Stomach (tissue), 8 donors: ENCODE measurements at regions not wholly inside any gene's neighbourhood (a gene's known extent, or its start where the extent isn't known, plus 50 kb on each side); places are given as distances from the start of the nearest gene placed in this dataset.

ENCODE experiments used
- DNase-seq, 2 donors: peaks; one replicate each; pipeline versions ENCODE4 v3.0.0 to v3.0.0-alpha.2; 2013 to 2019
- H3K27ac ChIP-seq, 5 donors: fragments of 200-600 bp in 4 of 5; sonication (generic) in 4 of 5; one replicate each; pipeline ENCODE4 v1.5.1; 2013 to 2019; ENCODE audit warnings: mild to moderate bottlenecking in 1 of 5, moderate library complexity in 1 of 5
- H3K27me3 ChIP-seq, 3 donors: fragments of 200-600 bp; sonication (generic); one replicate each; pipeline ENCODE4 v1.5.1; 2017 to 2019; ENCODE audit warnings: mixed run types in 1 of 3
- H3K36me3 ChIP-seq, 4 donors: fragments of 200-600 bp; sonication (generic); 1 replicate in 3 of 4; 2 replicates in 1 of 4; pipeline ENCODE4 v1.5.1; 2016 to 2019
- H3K4me1 ChIP-seq, 4 donors: fragments of 200-600 bp; sonication (generic); one replicate each; pipeline ENCODE4 v1.5.1; 2016 to 2019
- H3K4me3 ChIP-seq, 4 donors: fragments of 200-600 bp; sonication (generic) in 3 of 4; one replicate each; pipeline ENCODE4 v1.5.1; 2016 to 2019; ENCODE audit warnings: mild to moderate bottlenecking in 1 of 4
- H3K9me3 ChIP-seq, 4 donors: fragments of 200-600 bp; sonication (generic); one replicate each; pipeline ENCODE4 v1.5.1; 2016 to 2019
- CTCF ChIP-seq, 7 experiments: fragments of 450-650 bp in 4 of 7; fragments of 200-600 bp in 3 of 7; sonication (generic) in 3 of 7; IDR thresholded peaks; one replicate each; pipeline ENCODE4 v1.5.1; 2016 to 2019; ENCODE audit warnings: antibody characterized with exemption in 7 of 7, control low read depth in 2 of 7, mild to moderate bottlenecking in 1 of 7
- EP300 ChIP-seq: sonication (generic); formaldehyde crosslinking; IDR thresholded peaks from one replicate; pipeline ENCODE4 v1.6.1; 2017; ENCODE audit warnings: antibody characterized with exemption
- POLR2A ChIP-seq, 4 donors: fragments of 450-650 bp; IDR thresholded peaks; one replicate each; pipeline ENCODE4 v1.6.1; 2016; ENCODE audit warnings: antibody characterized with exemption in 4 of 4, control low read depth in 2 of 4, mild to moderate bottlenecking in 1 of 4, moderate library complexity in 1 of 4
- POLR2AphosphoS5 ChIP-seq, 3 donors: sonication (generic); formaldehyde crosslinking; IDR thresholded peaks; one replicate each; pipeline ENCODE4 v1.6.1; 2016; ENCODE audit warnings: antibody characterized with exemption in 3 of 3
- WGBS, 5 donors: extraction: QIAGEN DNeasy Blood & Tissue Kit in 3 of 5; methylation state at CpG; one replicate each; pipeline versions ENCODE4 v1.1.5 to v1.1.7; 2013 to 2018; 5-methylcytosine and 5-hydroxymethylcytosine counted together
- intact Hi-C: fragments of 100-400 bp; cut with DNase I; formaldehyde crosslinking; loops from one replicate; pipeline ENCODE4 v1.15.1; 2023; ENCODE audit warnings: low total_unique reads
- donor health status: healthy with polysubstance abuse.
- donor health status: Bipolar disorder and iron deficiency.
- donor health status: healthy.

GRCh38 chr7:133139801-133140200, 57.9 kb upstream of the CHCHD3 start:
- intact Hi-C loops, result no loop called here
- no peak for TF ChIP-seq POLR2AphosphoS5 (IDR thresholded peaks at IDR 0.05)
- TF ChIP-seq POLR2A (IDR thresholded peaks at IDR 0.05), result no peak
- TF ChIP-seq CTCF (IDR thresholded peaks at IDR 0.05), result no peak
- no peak for TF ChIP-seq EP300
- Histone ChIP-seq H3K4me3 (no peak overlapping the region), H3K4me1 (no peaks in the 10 kb centered on the region), H3K27ac (no peak overlapping the region), H3K27me3 (peaks cover 0 to 7% (median 0%) of the 10 kb centered on the region in 3 donors), H3K36me3 (no peaks in the 10 kb centered on the region), H3K9me3 (no peaks in the 10 kb centered on the region)
- no peak for DNase-seq
- 42 to 67% (median 56%) methylated on average over 4 of the region's 4 CpGs for WGBS, 5 donors

- TF ChIP-seq POLR2A (IDR thresholded peaks at IDR 0.05) (no peak), EP300 (no peak), POLR2AphosphoS5 (IDR thresholded peaks at IDR 0.05) (no peak), CTCF (IDR thresholded peaks at IDR 0.05) (no peak)
- no peak for DNase-seq
- no peaks in the 10 kb centered on the region for H3K4me1 ChIP-seq
- H3K36me3 ChIP-seq, result no peaks in the 10 kb centered on the region
- intact Hi-C loops, result no loop called here
- H3K27ac ChIP-seq, result no peak overlapping the region
- no peak overlapping the region for H3K4me3 ChIP-seq
- 76 to 83% (median 82%) methylated on average over 8 of the region's 8 CpGs for WGBS, 5 donors
- peaks cover 0 to 7% (median 0%) of the 10 kb centered on the region in 3 donors for H3K27me3 ChIP-seq
- no peaks in the 10 kb centered on the region for H3K9me3 ChIP-seq
These were observed 59.2 kb upstream of the CHCHD3 start for GRCh38 chr7:133140994-133141595.

- no peaks in the 10 kb centered on the region for H3K9me3 ChIP-seq
- no peak overlapping the region for H3K4me3 ChIP-seq
These were observed 68.9 kb upstream of the CHCHD3 start for GRCh38 chr7:133150760-133151159.

GRCh38 chr7:133152875-133153274, 71.0 kb upstream of the CHCHD3 start:
- 57 to 73% (median 68%) methylated on average over 1 of the region's 1 CpG for WGBS, 5 donors
- Histone ChIP-seq H3K27me3 (no peaks in the 10 kb centered on the region), H3K4me3 (no peak overlapping the region)

More at GRCh38 chr7:133150760-133151159, 68.9 kb upstream of the CHCHD3 start:
- H3K36me3 ChIP-seq, result no peaks in the 10 kb centered on the region
- no peaks in the 10 kb centered on the region for H3K4me1 ChIP-seq
- H3K27ac ChIP-seq, result no peak overlapping the region
- TF ChIP-seq CTCF (IDR thresholded peaks at IDR 0.05), result no peak
- TF ChIP-seq POLR2AphosphoS5 (IDR thresholded peaks at IDR 0.05), result no peak
- no peak for TF ChIP-seq EP300
- TF ChIP-seq POLR2A (IDR thresholded peaks at IDR 0.05), result no peak
- intact Hi-C loops, result no loop called here
- 43 to 70% (median 52%) methylated on average over 3 of the region's 3 CpGs for WGBS, 5 donors
- no peaks in the 10 kb centered on the region for H3K27me3 ChIP-seq
- no peak for DNase-seq

GRCh38 chr7:133155146-133155545, 73.3 kb upstream of the CHCHD3 start:
- Histone ChIP-seq H3K27ac (no peak overlapping the region), H3K4me1 (no peaks in the 10 kb centered on the region), H3K9me3 (no peaks in the 10 kb centered on the region), H3K27me3 (no peaks in the 10 kb centered on the region), H3K36me3 (no peaks in the 10 kb centered on the region), H3K4me3 (no peak overlapping the region)
- 80 to 93% (median 86%) methylated on average over 4 of the region's 4 CpGs for WGBS, 5 donors
- DNase-seq, result no peak
- intact Hi-C loops, result no loop called here
- TF ChIP-seq POLR2AphosphoS5 (IDR thresholded peaks at IDR 0.05) (no peak), POLR2A (IDR thresholded peaks at IDR 0.05) (no peak)

More at GRCh38 chr7:133152875-133153274, 71.0 kb upstream of the CHCHD3 start:
- Histone ChIP-seq H3K27ac (no peak overlapping the region), H3K4me1 (no peaks in the 10 kb centered on the region), H3K36me3 (no peaks in the 10 kb centered on the region), H3K9me3 (no peaks in the 10 kb centered on the region)
- no peak for DNase-seq
- intact Hi-C loops, result no loop called here
- no peak for TF ChIP-seq POLR2A (IDR thresholded peaks at IDR 0.05)
- no peak for TF ChIP-seq EP300
- TF ChIP-seq POLR2AphosphoS5 (IDR thresholded peaks at IDR 0.05), result no peak
